HG03159 (cell line): ENCODE measurements at regions not wholly inside any gene's neighbourhood (a gene's known extent, or its start where the extent isn't known, plus 50 kb on each side); places are given as distances from the start of the nearest gene placed in this dataset.

ENCODE experiments used
- ATAC-seq: cut with Tn5 transposase; IDR thresholded peaks from one replicate; pipeline ENCODE4 v1.9.1; 2021; ENCODE audit warnings: mild to moderate bottlenecking, moderate library complexity; ENCODE audit not compliant: unreplicated experiment

DNA sequence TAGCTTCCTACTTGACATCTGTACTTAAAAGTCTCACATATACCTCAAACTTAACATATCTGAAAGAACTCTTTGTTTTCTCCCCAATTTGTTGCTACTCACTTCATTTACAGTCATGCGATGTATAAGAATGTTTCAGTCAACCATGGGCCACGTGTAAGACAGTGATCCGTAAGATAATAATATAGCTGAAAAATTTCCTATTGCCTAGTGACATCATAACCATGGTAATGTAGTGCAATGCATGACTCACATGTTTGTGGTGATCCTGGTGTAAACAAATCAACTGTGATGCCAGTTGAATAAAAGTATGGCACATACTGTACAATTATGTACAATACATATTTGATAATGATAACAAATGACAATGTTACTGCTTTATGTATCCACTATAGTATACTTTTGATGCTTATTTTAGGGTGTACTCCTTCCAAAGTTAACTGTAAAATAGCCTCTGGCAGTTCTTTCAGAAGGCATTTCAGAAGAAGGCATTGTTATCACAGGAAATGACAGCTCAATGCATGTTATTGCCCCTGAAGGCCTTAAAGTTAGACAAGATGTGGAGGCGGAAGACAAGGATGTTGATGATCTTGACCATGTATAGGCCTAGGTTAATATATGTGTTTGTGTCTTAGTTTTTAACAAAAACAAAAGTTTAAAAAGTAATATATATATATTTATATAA is 579.0 kb downstream of the EPHA7 start:
- ATAC-seq, result no peak

DNA sequence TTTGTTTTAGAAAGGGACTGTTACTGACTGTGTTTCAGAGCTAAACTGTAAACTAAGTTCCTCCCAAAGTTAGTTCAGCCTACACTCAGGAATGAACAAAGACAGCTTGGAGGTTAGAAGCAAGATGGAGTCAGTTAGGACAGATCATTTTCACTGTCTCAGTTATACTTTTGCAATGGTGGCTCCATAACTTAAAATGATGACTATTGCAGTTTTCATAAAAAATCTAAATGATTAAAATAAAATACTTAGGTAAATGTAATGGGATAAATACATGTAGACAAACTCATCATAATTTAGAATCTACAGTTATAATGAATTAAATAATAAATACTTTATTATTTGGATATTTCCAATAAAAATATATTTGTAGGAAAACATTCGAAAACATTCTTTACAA is 590.6 kb downstream of the EPHA7 start:
- ATAC-seq, result no peak

DNA sequence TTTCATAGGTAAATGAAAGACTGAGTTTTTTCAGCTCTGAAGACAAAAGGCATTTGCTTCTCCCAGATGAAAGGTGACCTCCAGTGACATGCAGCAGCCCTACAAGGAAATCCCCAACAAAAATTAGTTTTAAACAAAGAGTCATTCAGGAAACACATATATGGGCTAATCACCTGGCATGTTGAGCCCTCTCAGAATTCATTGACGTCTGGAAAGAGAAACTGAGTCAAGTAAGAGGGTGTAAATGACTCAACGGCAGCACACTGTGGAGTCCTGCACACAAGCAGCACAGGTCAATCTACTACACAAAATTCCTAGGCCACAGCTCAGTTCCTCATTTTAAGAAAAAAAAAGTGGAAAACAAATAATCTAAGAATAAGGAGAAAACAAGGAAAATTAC is 592.3 kb downstream of the EPHA7 start:
- no peak for ATAC-seq

DNA sequence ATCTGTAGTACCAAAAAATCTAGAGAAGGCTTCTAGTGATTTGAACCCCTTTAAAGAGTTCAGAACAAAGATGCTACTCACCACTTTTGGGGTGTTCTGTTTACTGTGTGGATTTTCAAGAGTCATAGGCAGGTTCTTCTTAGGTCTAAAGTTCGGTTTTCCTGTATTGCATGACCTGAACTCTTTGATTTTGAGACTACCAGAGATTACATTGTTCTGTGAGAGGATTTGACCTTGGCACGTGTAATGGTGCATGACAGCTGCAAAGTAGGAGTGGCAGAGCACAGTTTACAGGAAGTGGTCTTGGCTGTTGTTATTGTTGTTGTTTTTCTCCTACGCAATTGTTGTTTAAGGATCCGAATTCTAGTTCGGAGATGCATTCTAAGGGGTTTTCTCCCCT is 592.7 kb downstream of the EPHA7 start:
- no peak for ATAC-seq

DNA sequence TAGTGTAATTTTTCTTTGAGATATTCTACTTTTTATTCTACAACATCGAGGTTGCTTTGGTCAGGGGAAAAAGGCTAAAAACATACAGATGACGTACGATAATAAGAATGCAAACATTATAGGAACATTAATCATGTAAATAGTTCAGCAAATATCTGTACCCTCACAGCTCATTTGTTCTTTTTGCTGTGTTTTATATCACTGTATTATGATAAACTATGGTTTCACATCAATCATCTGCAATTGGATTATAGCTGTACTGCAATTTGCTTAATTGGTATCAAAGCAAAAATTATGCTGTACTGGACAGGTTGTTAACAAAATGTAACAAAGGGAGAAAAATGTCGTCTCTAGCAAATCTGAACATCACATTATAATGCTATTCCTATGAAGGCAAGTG is 597.1 kb downstream of the EPHA7 start:
- no peak for ATAC-seq

DNA sequence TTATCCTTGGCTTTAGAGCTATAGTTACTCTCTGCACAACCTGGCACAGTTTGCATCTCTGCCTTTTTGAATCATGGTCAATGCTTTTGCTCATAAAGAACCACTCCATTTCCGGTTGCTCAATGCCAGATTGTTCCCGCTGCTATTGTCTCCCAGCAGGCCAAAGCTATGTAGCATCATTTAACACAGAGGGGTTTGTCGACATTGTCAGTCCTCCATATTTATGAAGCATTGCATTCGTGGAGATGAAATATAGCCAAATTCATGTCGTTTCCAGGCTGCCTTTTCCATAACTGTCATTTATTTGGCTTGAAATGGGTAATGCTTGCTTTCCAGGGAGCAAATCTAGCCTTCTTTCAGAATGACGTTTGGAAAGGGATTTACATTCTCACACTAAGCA is 598.8 kb downstream of the EPHA7 start:
- ATAC-seq, result no peak

DNA sequence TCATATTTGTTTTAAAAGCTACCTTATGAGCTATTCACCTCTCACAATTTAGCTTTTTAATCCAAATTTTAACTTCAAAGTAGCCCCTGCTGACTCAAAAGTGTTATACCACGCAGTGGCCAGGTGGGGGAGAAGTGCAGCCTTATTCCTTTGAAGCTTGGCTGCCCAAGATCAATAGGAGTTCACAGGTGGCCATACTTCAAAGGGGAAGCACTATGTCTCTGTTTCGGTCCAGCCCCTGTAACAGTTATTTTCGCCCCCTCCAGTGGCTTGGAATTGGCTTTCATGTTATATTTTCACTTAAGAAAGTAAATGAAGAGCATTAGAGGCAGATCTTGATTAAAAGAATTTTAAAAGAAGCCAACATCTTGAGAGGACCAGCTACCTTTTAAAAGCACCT is 608.4 kb downstream of the EPHA7 start:
- peak; percentile 100 for ATAC-seq

DNA sequence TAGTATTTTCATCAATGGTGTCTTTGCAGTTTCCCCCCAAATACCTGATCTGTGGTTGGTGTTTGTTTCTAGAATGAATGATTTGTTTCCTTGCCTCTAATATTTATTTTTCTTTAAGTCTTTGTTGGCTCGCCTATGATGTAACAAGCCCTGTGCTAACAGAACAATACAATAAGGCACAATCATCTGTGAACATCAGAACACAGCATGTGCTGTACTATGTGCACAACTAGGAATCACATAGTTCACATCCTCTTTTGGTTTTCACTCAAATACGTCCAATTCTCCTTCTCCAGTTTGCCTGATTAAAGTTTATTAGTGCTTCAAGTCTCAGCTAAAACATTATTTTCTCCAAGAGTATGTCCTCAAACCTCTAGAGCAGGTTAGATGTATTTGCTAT is 613.1 kb downstream of the EPHA7 start:
- ATAC-seq, result no peak

DNA sequence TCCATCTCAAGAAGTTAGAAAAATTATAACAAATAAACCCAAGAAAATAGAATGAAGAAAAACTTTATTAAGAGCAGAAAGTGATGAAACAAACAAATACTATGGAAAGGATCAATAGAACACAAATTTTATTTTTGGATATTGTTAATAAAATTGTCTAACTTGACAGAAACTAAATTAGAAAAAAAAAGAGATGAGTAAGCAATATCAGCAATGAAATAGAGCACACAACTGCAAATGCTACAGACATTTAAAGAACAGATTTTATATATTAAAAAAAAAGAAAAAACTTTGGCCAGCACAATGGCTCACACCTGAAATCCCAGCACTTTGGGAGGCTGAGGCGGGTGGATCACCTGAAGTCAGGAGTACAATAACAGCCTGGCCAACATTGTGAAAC is 628.0 kb downstream of the EPHA7 start:
- ATAC-seq, result no peak

DNA sequence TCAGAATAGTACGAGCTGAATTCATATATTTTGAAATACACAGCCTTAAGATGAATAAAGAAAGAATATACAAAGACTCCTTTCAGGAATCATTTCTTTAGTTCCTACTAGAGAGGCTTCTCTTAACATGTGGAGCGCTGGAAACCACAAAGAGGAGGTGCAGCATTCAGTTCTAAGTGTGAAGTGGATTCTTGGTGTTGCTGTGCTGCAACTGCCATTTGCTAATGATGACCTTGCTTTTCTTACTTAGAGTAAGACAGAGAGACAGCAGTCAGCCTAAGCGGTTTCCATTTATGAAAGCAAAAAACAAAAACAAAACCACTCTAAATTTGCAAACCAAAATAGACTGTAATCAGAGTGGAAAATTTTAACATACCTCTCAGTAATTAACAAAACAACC is 629.0 kb downstream of the EPHA7 start:
- no peak for ATAC-seq

DNA sequence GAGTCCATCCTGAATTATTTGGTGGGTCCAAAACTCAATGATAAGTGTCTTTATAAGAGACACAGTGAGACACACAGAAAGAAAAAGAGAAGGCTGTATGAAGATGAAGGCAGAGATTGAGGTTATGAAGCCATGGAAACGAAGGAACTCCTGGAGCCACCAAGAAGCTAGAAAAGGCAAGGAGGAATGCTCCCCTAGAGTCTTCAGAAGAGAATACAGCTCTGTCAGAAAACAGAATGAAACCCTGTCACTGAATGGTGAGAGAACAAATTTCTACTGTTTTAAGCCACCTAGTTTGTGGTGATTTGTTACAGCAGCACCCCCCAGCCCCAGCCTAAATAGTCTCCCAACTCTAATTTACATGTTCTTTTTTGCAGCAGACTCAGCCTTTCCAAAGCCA is 635.1 kb downstream of the EPHA7 start:
- ATAC-seq, result no peak

DNA sequence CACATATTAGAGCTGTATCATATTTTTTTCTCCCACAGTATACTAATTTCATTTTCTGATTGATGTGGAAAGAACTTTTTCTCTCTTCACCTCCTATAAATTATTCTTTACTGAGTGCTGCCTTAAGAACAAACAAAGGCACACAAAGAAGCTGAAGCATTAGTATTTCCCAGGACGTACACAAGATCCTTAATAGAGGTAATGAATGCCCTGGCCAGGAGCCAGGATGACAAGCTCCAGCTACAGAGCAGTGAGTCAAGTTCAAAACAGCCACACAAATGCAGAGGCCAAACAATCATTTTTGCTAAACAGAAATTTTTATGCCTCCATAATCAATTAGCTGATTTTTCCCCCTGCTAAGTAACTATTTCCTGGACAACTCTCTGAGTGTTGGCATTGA is 639.6 kb downstream of the EPHA7 start:
- no peak for ATAC-seq

DNA sequence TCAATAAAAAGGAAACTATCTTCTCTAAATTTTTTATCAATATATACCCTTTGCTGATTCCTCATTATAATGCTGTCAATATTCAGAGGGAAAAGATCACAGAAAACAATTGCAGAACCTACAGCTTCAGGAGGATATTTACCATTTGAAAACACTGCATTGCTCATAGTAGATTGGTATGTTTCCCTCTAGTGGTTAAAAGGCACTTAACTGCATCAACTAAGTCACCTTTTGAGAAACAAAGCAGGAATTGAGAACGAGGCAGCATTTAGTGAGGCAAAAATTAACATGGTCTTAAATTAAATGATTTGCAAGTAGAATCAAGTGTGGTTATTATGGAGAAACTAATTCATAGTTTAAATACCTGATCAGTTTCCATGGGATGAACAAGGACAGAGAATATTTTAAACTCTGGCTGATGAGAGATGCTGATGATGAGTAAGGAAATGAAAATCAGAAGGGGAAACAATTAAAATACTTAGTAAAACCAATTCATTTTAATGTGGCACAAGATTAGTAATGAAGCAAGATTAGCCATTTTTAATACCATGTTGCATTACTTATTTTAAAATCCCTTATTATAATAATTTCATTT is 642.1 kb downstream of the EPHA7 start:
- ATAC-seq, result peak; percentile 84

DNA sequence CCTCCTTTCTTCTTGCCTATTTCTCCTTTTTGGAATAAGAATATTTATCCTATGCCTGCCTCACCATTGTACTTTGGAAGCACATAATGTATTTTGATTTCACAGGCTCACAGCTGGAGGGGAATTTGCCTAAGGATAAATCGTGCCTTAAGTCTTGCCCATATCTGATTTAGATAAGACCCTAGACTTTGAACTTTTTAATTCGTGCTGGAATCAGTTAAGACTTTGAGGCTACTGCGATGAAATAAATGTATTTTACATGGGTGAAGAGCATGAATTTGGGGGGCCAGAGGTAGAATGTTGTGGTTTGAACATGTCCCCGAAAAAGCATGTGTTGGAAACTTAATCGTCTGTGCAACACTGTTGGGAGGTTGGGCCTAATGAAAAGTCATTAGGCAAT is 648.8 kb downstream of the EPHA7 start:
- ATAC-seq, result no peak

DNA sequence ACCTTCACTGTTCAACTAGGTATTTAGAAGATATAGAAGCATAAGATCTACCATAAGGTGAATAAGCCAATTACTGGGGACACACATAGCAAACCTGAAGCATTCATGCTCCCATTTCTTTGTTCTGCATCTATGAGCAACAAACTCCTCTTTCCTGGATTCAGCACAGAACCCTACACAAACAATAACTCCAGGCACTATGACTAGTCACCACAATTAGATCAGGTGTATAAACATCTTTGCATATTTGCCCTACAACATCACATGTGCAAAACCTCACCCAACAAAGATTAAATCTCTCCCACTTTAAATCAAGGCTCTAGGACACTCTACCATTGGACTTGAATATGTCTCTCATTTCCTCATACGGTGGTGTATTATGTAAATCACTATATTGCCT is 652.3 kb downstream of the EPHA7 start:
- no peak for ATAC-seq

DNA sequence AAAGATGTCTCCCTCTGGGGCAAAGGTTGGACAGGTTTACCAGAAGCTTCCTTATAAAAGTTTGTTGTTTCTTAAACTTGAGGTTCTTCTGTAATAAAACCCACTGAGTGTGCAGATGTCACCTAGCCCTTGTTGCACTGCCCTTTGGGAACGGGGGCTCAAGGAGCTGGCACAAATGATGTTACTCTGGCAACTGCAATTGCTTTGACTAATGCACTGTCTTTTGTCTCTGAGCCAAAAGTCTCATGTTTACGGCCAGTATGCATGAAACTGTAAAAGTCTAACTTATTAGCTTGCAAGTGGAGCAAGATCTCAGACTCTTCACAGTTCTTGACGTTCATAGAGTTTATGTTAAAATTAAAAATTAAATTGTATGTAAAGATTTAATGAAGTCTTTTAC is 655.7 kb downstream of the EPHA7 start:
- ATAC-seq, result no peak

DNA sequence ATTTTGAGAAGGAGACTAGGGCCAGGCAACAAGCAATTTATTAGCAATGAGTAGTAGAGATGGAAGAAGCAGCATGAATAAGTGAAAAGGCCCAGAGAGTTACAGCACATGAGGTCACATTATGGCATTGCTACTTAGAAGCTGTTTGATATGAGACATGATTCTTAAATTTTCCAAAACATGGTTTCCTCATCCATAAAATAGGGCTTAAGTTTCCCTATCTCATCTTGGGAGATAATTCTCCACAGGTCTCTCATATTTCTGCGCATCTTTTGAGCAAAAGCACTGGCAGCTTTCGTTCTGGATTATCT is 656.1 kb downstream of the EPHA7 start:
- ATAC-seq, result no peak

DNA sequence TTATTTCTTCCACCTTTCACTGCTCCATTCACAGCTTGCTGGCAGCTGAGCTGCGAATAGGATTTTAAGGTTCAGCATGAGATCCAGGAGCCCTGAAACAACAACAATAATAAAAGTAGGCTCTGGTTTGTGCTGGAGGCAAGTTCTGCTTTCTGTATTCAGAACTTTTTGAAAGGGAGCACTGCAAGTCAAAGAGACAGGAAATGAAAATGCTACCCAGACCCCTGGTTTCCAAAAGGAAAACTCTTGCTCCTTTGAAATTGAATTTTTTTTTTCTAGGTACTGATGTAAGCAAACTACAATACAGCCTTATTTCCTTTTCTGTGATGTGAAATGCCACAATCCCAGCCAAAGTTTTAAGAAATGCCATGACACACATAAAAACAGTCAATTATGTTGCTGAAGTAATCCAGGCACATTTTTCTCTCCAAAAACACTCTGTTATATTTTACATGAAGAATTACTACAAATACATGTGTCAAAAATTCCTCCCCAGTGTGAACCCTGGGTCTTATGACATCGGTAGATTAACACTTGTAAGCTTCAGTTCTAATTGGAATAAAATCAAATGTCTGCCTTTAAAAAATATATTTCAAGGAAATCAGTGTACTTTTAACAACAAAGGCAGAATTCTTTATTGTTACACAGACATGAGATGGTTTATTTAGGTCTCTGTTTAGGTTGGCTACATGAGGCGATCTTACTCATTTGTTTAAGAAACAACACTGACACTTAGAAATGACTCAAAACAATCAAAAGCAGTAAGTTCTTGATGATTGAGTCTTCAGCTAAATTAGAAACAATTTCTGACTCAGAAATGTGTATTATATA is 656.7 kb downstream of the EPHA7 start:
- no peak for ATAC-seq

DNA sequence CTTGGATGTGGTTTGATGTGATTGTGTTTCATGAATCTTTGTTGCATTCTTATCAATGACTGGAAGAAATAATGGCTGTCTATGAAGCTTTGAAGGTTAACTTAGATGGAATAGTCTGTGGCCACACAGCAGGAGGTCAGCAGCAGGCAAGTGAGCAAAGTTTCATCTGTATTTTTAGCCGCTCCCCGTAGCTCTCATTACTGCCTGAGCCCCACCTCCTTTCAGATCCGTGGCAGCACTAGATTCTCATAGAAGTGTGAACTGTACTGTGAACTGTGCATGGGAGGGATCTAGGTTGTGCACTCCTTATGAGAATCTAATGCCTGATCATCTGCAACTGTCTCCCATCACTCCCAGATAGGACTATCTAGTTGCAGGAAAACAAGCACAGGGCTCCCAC is 660.2 kb downstream of the EPHA7 start:
- no peak for ATAC-seq

DNA sequence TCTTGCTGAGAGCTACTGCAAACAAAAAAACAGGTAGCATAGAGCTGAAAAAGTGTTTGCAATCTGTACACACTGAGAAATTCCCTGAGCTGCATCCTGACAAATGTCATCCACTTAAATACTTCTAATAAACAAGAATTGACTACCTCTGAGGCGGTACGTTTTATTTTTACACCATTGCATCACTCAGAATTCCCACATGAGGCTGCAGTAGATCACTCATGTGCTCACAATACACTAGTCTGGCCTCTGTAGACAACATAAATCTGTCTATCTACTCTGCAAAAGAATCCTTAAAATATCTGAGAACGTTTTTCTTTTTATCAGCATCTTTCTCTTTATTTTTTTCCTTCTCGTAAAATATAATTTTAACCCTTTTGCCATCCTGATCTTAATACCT is 661.4 kb downstream of the EPHA7 start:
- no peak for ATAC-seq

DNA sequence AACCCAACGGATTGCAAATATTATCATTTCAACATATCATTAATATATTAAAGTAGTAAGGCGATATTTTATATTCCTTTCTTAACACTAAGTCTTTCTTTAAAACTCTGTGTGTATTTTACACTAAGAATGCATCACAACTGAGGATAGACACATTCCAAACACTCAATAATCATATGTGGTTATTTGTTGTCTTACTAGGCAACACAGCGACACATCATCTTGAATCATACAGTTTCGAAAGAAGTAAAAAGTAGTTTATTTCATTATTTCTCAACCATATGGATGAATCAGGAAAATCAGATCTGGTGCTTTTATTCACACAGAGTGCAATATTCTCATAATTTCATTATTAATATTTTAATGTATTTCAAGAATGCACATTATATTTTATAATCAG is 662.4 kb downstream of the EPHA7 start:
- no peak for ATAC-seq

DNA sequence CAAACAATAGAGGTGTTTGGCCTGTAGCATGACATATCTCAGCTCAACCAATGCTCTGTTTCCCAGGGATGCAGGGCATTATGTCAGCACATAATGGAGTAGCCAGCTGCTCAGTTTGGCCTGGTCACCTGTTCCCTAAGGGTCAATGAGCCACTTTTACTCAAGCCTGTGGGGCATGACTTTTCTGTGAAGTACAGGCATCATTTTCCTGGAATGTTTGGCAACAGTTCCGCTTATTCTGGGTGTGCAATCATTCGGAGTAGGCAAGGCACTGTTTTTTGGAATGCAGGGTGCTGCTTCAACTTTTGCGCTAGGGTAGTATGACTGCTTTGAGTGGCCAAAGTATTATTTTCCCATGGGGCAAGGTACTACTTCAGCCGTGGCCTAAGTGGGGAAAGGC is 665.4 kb downstream of the EPHA7 start:
- ATAC-seq, result no peak
